Fibroblast of lung (primary cell): ENCODE measurements at regions not wholly inside any gene's neighbourhood (a gene's known extent, or its start where the extent isn't known, plus 50 kb on each side); places are given as distances from the start of the nearest gene placed in this dataset.

Experiments
- DNase-seq, 2 donors: peaks; one replicate each; pipeline versions ENCODE4 v3.0.0 to v3.0.0-alpha.2; 2010; ENCODE audit warnings: low read depth in 2 of 2
- H2AFZ ChIP-seq: 2 replicates; pipeline ENCODE4 v1.5.1; 2012; ENCODE audit warnings: low read length, control low read depth, inconsistent platforms
- H3K27ac ChIP-seq: 2 replicates; pipeline ENCODE4 v1.5.1; 2011; ENCODE audit warnings: low read length, control low read depth; ENCODE audit not compliant: insufficient read depth
- H3K27me3 ChIP-seq: 2 replicates; pipeline ENCODE4 v1.5.1; 2011; ENCODE audit warnings: mild to moderate bottlenecking, low read length; ENCODE audit not compliant: control insufficient read depth, insufficient read depth
- H3K36me3 ChIP-seq: 2 replicates; pipeline ENCODE4 v1.5.1; 2011; ENCODE audit warnings: low read length; ENCODE audit not compliant: control insufficient read depth, insufficient read depth
- H3K4me1 ChIP-seq: 2 replicates; pipeline ENCODE4 v1.5.1; 2011; ENCODE audit warnings: low read length; ENCODE audit not compliant: control insufficient read depth, insufficient read depth; ENCODE audit errors: extremely low read depth
- H3K4me2 ChIP-seq: 2 replicates; pipeline ENCODE4 v1.5.1; 2011; ENCODE audit warnings: low read length, control low read depth; ENCODE audit not compliant: insufficient read depth; ENCODE audit errors: extremely low read depth
- H3K4me3 ChIP-seq, 4 experiments: fragments of 200-600 bp in 1 of 4; sonication (generic) in 1 of 4; replicated peaks in 1 of 4; 2 replicates each; pipeline ENCODE4 v1.5.1; 2011 to 2016; ENCODE audit warnings: low read length in 4 of 4, low read depth in 3 of 4, mild to moderate bottlenecking in 3 of 4, control low read depth in 2 of 4, inconsistent platforms in 1 of 4, mixed read lengths in 1 of 4; ENCODE audit not compliant: insufficient read depth in 1 of 4; ENCODE audit errors: control extremely low read depth in 1 of 4
- H3K79me2 ChIP-seq: 2 replicates; pipeline ENCODE4 v1.5.1; 2012; ENCODE audit warnings: mild to moderate bottlenecking, low read length, inconsistent platforms; ENCODE audit not compliant: control insufficient read depth, insufficient read depth
- H3K9ac ChIP-seq: 2 replicates; pipeline ENCODE4 v1.5.1; 2011; ENCODE audit warnings: mild to moderate bottlenecking, low read length, control low read depth; ENCODE audit not compliant: insufficient read depth
- H3K9me3 ChIP-seq: 2 replicates; pipeline ENCODE4 v1.5.1; 2012; ENCODE audit warnings: low read depth, low read length; ENCODE audit not compliant: control insufficient read depth, insufficient read depth
- H4K20me1 ChIP-seq: 2 replicates; pipeline ENCODE4 v1.5.1; 2011; ENCODE audit warnings: low read length; ENCODE audit not compliant: control insufficient read depth, insufficient read depth; ENCODE audit errors: extremely low read depth
- EZH2 ChIP-seq: IDR thresholded peaks from 2 replicates; pipeline ENCODE4 v1.5.1; 2012; ENCODE audit warnings: low read length, control low read depth, mild to moderate bottlenecking; ENCODE audit errors: missing control alignments
- TF ChIP-seq, protein P1 (sequence below), 2 donors: IDR thresholded peaks in 1 of 2; conservative IDR thresholded peaks in 1 of 2; 1 replicate in 1 of 2; 2 replicates in 1 of 2; pipeline ENCODE4 v1.5.1; 2011 to 2012; ENCODE audit warnings: low read length in 2 of 2, control low read depth in 1 of 2, inconsistent platforms in 1 of 2, low read depth in 1 of 2, mild to moderate bottlenecking in 1 of 2

DNA sequence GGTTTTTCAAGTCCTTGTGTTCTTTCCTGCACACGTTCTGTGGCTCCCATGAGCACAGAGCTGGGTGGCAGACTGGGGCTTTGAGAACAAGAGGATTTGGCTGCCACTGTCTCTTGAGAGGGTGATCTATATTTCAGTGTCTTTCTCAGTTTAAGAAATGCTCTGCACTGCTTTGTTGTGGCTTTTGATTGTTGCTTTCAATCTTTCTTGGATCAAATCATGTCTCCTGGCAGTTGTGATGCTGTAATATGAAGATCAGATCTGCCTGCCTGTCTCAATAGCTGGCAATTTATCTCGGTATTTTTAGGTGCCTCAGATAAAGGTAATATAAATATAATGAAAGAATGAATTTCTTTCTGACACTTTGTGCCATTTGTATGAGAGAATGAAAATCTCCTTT is 273.3 kb upstream of the LCORL start:
- Histone ChIP-seq H3K27me3 (no peaks in the 10 kb centered on the region), H3K9ac (no peak overlapping the region), H3K4me3 (no peak overlapping the region), H3K36me3 (no peaks in the 10 kb centered on the region), H3K9me3 (no peaks in the 10 kb centered on the region), H3K79me2 (no peaks in the 10 kb centered on the region), H4K20me1 (no peaks in the 10 kb centered on the region), H3K27ac (no peak overlapping the region), H3K4me1 (no peaks in the 10 kb centered on the region), H2AFZ (no peak overlapping the region), H3K4me2 (no peak overlapping the region)
- TF ChIP-seq, protein P1, sequence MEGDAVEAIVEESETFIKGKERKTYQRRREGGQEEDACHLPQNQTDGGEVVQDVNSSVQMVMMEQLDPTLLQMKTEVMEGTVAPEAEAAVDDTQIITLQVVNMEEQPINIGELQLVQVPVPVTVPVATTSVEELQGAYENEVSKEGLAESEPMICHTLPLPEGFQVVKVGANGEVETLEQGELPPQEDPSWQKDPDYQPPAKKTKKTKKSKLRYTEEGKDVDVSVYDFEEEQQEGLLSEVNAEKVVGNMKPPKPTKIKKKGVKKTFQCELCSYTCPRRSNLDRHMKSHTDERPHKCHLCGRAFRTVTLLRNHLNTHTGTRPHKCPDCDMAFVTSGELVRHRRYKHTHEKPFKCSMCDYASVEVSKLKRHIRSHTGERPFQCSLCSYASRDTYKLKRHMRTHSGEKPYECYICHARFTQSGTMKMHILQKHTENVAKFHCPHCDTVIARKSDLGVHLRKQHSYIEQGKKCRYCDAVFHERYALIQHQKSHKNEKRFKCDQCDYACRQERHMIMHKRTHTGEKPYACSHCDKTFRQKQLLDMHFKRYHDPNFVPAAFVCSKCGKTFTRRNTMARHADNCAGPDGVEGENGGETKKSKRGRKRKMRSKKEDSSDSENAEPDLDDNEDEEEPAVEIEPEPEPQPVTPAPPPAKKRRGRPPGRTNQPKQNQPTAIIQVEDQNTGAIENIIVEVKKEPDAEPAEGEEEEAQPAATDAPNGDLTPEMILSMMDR (conservative IDR thresholded peaks at IDR 0.05 in 1 of 2, IDR thresholded peaks at IDR 0.05 in 1 of 2; ENCODE audit: low read depth in 1 of 2, low read length in 2 of 2): no peak
- TF ChIP-seq EZH2: no peak
- DNase-seq: no peak

DNA sequence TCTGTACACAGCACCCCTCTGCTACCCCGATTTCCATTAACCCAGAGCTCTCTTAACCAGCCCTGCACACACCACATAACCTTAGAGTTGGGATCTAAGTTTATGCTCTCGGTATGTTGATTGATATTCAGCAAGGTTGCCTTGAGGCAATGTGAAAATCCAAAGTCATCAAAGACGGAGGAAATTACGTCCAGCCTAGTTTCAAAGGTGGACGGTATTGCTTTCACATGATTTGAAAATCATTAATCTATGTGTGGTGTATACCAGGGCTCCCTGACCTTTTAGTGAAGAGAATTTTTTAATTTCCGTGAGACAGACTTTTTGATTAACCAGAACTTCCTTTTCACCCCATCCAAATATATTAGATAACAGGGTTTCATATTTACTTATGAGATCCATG is 272.5 kb upstream of the LCORL start:
- Histone ChIP-seq H3K4me3 (no peak overlapping the region), H3K9ac (no peak overlapping the region), H3K4me1 (no peaks in the 10 kb centered on the region), H3K4me2 (no peak overlapping the region), H3K27me3 (no peaks in the 10 kb centered on the region), H2AFZ (no peak overlapping the region), H3K9me3 (no peaks in the 10 kb centered on the region), H3K27ac (no peak overlapping the region), H3K79me2 (no peaks in the 10 kb centered on the region), H4K20me1 (no peaks in the 10 kb centered on the region), H3K36me3 (no peaks in the 10 kb centered on the region)
- no peak for DNase-seq
- no peak for TF ChIP-seq EZH2
- TF ChIP-seq, protein P1 (conservative IDR thresholded peaks at IDR 0.05 in 1 of 2, IDR thresholded peaks at IDR 0.05 in 1 of 2; ENCODE audit: low read depth in 1 of 2, low read length in 2 of 2): no peak

DNA sequence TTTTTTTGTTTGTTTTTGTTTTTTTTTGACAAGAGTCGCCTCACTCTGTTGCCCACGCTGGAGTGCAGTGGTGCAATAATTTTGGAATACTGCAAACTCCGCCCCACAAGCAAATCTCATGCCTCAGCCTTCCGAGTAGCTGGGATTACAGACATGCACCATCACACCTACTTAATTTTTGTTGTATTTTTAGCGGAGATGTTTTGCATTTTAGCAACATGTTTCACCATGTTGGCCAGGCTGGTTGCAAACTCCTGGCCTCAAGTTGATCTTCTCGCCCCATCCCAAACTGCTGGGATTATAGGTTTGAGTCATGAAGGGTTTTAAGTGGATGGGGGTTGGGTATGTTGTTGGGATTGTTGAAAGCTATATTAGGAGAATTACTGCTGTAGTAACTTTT is 270.9 kb upstream of the LCORL start:
- H3K27ac ChIP-seq: no peak overlapping the region
- no peaks in the 10 kb centered on the region for H3K4me1 ChIP-seq
- no peak for DNase-seq
- no peaks in the 10 kb centered on the region for H3K79me2 ChIP-seq
- no peak for TF ChIP-seq EZH2
- no peaks in the 10 kb centered on the region for H3K36me3 ChIP-seq
- no peak overlapping the region for H2AFZ ChIP-seq
- no peak overlapping the region for H3K4me2 ChIP-seq
- H3K4me3 ChIP-seq: no peak overlapping the region
- H4K20me1 ChIP-seq: no peaks in the 10 kb centered on the region
- no peak overlapping the region for H3K9ac ChIP-seq
- no peaks in the 10 kb centered on the region for H3K27me3 ChIP-seq
- no peaks in the 10 kb centered on the region for H3K9me3 ChIP-seq
